Stimulated activated CD4-positive, alpha-beta T cell treated with anti-CD3 and anti-CD28 coated beads, Interleukin-12 subunit alpha, Interleukin-12 subunit beta, amount 100 ng/mL, for 48 hours (primary cell): ENCODE measurements at regions not wholly inside any gene's neighbourhood (a gene's known extent, or its start where the extent isn't known, plus 50 kb on each side); places are given as distances from the start of the nearest gene placed in this dataset.

ENCODE experiments used
- DNase-seq, 3 donors: peaks; one replicate each; pipeline ENCODE4 v3.0.0-alpha.2; 2020; ENCODE audit warnings: low read depth in 2 of 3, low spot score in 1 of 3

DNA sequence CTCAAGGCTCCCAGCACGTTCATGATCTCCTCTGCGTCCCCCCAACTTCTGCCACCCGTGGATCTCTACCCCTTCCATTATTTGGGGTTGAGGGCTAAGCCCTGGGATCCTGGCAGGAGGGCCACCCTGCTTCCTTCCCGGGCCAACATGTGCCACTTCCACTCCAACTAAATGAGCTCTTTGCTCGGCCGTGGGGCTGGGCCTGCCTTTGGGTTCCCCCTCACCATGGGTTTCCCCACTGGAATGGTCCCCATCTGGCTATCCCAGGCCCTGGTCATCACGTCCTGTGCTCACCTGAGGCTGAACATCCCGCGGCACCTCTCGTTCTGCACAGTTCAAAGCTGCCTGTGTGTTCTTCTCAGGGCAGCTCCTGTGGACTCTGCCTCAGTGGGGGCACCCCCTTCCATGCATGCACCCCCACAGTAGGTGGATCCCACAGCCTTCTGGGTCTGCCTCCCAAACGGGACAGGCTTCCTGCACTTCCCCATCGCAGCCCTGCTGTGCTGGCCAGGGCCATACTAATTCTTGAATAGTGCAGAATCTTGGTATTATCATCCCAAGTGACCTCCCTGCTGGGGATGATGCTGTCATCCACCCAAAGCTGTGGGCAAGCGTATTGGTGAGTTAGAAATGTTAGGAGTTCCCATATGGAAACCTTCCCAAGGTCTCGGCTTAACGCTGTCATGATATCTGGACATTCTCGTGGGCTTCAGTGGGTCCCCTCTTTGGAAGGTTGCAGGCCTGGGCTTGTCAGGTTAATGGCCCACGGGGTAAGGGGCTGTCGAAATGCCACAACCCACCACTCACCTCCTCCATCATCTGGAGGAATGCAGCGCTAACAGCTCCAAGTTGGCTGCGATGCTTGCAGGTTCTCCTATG, 150.5 kb upstream of the TWIST2 start:
- no peak for DNase-seq

DNA sequence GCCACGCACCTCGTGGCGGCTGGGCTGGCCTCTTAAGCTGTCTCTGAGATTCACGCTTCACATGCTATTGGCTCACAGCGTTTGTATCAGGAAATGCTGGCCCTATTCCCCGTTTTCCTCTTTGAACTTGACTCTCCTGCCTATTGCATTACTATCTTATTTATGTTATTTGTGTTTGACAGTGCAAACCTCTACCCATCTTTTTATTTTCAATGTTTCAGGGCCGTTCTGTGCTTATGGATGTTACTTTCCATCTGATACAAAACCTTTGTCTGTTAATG, 149.9 kb upstream of the TWIST2 start:
- no peak for DNase-seq

DNA sequence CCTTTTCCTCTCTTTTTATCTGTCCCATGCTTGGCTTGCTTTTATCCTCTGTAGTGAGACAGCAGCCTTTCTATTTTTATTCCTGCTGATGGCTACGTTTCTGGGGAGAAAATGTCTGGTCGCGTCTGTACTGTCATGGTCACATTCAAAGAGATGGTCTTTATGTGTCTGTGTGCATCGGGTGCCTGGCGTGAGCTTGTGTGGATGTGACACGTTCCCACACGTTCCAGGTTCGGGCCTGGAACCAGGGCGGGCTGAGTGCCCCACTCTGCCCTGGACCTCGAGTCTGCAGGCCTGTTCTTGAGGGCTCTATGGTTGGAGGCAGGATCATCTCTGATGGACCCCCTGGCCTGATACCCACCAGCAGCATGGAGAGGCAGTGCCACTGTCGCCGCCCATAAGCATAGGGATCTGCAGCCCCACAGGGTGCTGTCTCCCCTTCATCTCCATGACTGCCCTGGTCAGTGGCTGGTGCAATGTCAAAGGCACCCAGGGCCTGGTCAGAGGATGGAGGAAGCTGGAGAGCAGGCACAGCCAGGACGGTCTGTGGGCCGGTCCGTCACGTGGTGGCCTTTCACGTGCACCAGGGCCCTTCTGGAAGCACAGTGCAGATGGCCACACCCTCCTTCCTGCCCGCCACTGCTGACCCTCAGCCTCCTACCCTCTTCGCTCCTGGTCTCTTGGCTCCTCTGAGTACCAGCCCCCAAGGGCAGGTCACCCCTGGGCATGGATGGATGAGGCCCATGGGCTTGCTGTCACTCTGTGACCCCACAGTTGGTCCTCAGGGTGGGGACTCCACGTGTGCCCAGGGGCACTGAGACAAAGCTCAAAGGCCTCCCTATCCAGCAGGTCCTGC, 149.2 kb upstream of the TWIST2 start:
- no peak for DNase-seq

DNA sequence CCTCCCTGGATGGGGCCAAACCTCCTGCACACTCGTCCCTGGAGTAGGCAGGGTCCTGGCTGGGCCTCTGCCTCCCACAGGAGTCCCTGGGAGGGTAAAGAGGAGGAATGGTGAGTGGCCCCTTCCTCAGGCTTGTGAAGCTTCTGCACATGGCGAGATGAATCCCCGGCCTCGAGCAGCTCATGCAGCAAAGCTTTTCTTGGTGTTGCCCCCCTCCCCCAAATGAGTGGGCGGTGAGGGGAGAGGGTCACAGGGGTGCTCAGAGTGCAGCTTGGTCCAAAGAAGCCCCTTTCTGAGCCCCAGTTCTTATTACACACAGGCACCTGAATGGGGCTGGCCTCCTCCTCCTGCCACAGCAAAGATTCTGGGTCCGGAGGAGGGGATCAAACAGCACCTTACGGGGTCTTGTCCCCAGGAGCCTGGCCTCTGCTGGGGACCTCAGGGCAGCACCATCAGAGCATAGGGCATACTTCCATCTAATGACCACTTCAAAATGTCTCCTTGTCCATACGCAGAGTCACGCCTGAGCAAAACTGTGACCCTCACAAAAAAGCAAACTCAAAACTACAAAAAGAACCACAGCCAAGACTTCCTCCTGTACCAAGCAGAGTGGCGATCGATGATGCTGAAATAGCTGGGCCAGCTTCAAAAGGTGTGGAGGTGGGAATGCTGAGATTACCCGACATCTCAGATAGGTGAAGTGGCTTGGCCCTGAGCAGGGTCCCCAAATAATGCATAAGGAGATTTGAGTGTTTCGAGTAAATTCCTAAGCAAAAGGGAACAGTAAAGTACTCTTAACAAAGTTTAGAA, 148.4 kb upstream of the TWIST2 start:
- DNase-seq = no peak

DNA sequence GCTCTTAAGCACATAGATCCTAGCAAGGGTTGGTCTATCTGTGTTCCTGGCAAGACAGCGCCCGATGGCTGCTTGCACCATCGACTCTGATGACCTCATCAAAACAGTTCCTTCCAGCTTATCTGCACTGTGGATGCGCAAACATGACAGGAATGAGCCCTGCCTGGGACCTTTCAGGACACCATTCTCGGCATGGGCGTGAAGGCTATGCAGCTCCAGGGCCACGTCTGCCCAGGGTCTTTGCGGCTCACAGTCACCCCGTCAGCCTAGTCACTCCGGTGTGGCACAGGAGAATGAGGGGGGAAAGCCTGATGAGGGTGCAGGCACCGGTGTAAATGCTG, 147.8 kb upstream of the TWIST2 start:
- no peak for DNase-seq

DNA sequence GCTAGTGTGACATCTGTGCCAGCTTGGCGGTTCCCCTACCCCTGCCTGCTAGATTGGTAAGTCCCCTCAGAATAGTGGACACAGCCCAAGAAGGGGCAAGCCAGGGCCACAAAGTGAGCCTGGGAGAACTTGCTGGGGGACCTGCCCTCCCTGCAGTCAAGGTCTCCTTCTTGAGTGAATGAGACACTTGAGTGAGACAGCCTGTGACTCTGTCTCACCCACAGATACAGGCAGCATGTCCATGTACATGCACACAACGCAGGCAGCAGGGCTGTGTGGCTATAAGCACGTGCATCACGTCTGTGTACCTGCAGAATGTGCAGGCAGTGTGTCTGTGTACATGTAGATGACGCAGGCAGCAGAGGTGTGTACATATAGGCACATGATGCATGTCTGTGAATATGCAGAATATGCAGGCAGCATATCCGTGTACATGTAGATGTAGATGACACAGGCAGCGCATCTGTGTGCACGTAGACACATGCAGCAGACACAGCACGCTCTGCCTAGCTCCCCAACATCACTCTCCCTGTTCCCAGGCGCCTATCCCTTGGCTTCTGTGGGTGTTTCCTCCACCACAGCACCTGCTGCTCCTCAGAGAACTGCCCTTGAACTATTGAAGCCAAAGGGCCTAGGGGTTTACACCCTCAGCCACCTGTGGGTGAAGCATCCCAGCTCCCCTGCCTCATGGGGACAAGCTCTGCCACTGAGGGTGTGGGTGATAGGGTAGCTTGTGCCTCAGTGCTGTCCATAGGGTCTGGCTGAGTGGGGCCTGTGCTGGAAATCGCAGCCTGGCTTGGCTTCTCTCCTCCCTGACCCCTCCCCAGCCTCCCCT, 147.2 kb upstream of the TWIST2 start:
- DNase-seq = no peak

DNA sequence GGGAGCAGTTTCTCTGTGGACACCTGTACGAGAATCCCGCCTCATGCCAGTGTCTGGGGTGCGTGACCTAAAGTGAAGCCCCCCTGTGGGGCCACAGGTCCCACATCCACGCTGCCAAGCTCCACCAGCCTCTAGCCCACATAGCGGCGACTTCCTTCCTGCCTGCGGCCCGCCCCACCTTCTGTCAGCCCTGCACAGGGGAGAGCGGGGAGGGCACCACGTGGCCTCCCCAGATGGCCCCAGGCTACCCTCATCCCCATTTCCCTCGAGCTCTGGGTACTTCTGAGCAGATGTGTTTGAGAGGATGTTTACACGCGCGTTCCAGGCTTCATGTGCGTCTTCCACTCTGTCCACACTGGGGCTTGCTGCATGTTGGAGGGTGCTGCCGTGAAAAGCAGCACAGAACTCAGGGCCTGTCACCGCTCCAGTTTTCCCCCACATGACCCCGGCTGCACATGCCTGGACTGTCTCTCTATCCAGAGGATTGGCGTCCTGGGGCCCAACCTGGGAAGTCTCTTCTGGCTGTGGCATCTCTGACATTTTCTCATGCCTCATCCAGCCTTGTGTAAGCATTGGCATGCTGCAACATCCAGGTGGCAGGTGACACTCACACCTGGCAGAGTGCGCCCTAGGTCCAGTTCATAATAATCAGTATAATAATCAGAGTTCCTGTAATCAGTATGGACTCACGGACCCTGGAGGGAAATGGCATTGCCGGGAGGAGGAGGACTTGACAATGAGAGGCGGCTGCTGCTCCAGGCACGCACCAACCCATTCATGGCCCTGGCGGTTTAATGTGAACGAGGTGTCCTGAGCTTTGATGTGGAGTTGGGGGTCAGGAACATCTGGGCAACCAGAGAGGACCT, 146.3 kb upstream of the TWIST2 start:
- no peak for DNase-seq

DNA sequence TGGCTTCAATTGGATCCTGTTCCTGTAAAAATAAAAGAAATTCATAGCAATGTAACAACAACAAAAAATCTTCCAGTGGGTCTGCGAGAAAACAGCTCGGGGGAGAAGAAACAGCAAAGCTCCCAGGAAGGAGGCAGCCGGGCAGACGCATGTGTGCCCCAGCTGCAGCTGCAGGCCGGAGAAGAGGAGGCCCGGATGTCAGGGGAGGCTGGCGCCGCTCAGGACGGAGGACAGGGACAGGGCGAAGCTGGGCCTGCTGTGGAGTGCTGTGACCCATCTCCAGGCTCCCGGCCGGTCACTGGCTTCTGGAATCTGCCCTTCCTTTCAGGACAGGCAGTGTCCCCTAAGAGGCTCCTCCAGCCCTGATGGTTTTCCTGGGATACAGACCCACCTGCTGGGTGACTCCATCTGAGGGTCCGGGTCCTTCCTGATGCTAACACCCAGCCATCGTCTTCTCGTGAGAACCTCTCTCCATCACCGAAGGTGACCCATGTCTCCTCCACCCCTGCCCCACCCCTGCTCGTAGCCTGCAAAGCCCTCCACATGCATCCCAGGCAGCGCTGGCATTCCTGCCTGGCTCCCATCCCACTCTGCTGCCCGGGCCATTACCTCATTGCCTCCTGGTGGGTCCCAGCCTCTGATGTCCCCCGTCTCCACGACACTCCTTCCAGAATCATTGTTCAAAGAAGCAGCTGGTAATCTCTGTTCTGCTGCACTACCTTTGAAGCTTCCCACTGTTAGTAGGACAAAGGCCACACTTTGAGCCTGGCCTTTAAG, 145.4 kb upstream of the TWIST2 start:
- DNase-seq = no peak

DNA sequence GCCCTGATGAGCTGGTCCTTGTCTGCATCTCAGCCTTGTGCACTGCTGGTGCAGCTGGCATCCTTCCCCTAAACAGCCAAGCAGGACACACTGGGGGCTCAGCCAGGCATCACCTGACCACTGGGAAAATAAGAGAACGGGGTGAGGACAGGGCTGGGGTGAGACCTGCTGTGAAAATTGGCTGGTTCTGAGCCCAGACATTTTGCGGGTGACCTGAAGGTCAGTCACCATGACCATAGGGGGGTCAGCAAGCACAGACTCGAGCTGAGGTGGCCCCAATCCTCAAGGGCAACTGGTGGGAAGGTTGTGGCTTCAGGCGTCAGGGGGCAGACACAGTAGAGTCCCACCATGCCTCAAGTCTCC, 144.9 kb upstream of the TWIST2 start:
- no peak for DNase-seq

DNA sequence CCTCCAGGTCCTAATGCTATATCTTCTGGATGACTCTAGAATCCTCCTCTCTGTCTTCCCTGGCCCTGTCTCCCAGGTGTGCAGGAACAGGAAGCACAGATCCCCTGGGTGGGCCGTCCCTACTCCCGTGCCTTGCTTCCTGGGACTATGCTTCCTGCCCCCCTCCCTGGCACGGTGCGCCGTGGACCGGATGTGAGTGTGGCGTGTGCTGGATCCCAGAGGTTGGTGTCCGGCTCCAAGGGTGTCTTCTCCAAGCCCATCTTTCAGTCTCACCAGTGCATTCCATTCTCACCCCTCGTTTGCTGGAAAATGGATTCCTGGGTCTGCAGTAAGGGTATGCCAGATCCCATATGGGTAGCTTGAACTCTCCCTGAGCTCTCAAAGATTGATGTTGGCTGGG, 144.4 kb upstream of the TWIST2 start:
- DNase-seq = no peak

DNA sequence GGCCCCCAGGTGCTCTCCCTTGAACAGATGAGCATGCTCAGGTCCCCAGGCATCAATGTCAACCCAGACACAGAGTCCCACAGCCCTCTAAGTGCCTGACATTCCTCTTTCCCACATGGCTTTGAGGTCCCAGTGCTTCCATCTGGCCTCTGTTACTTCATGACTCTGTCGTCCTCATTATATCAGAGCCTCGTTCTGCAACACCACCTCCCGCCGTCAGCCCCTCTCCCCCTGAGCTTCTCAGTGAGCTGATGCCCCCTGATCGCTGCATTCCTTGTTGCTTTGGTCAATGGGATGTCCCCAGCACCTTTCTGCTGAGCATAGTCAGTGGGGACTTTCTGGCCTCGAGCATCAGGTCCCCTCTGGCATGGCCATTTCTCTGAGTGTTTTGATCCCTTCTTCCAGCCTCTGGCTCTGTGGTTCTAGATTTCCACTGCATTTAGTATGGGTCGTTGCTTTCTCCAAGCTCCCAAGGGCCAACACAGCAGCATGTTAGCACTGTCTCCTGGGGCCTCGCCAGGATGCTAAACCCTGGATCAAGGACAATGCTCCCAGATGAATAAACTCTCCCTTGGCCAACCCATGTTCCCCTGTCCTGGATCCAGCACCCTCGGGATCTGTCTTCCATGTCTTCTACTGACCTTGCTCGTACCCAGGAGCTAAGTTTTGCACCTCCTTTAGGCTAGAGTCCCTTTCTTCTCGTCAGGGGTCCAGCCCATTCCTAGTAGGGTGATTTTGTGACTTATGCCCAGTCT, 143.2 kb upstream of the TWIST2 start:
- DNase-seq = no peak

DNA sequence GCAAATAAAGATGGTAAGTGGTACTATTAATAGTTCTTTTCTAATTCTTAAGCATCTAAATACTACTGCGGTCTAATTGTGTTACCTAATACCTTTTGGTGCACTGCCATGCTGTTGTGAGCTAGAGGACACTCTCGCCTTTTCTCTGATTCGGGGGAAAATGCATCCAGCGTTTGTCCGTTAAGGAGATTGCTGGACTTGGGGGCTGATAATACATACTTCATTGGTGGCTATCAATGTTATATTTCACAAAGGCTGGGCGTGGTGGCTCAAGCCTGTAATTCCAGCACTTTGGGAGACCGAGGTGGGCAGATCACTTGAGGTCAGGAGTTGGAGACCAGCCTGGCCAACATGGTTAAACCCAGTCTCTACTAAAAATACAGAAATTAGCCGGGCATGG, 141.7 kb upstream of the TWIST2 start:
- DNase-seq = no peak

DNA sequence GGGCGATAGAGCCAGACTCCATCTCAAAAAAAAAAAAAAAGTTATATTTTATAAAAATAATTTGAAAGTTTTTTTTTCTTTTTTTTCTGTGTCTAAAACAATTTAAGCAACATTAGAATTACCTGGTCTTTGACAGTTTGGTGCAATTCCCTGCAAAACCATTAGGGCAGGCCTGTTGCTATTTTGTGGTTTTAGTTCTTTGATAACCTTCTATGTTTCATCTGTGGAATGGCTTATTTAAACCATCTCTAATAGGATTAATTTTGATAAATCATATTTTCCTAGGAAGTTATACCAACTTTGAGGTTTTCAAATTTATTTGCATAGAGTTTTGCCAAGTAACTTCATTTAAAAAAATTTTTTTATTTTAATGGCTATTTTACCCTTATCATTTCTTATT, 141.2 kb upstream of the TWIST2 start:
- DNase-seq = no peak

DNA sequence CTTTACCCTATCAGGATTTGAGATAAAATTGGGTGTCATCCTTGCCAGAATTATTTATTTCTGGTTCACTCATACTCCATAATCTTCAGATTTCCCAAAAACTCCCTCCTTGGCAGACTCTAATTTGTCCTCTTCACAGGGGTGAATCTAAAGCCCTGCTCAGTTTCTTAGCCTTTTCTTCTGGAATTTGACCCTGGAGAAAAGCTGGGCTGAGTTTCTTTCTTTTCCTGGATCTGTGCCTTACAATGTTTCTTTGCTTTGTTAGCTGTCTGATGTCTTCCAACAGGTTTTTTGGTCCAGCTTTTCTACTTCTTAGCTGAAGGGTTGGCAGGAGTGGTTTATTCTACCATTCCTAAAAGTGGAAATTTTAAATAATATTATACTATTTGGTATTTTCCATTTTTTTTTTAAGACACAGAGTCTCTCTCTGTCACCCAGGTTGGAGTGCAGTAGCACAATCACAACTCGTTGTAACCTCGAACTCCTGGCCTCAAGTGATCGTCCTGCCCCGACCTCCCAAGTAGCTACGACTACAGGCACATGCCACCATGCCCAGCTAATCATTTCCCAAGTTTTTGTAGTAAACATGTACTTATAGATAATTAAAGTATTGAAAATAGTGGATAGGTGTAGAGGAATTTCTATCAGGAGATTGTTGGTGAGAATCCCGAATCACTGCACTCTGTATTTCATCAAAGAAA, 138.4 kb upstream of the TWIST2 start:
- DNase-seq = no peak

DNA sequence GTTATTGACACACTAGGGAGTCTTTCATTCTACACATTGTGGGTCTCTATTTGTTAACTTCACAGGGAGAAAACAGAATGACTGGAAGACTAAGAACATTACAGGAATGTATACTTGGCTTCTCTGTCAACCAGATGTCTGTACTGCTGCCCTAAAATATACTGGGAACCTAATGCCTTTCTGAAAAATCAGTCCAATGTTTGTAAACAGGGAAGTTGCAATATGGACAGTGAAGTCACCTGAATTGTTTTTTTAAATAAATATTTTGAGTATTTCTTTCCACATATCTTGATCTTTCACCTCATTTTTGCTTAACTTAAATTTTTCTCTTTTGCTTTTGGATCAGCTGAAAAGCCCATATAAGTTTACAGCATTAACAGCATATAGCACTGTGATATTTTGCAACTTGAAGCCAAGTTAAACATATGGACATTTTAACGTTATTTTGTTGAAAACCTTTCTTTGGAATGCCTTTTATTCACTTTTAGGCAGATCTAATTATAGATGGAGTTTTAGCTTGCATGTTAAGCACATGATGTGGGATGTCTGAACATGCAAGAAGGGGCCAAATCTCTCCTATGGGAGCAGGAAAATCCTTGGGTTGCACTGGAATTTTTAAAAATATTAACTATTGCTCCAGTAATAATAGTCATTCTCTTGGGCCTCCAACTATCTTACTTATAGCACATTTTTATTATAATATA, 137.7 kb upstream of the TWIST2 start:
- no peak for DNase-seq

DNA sequence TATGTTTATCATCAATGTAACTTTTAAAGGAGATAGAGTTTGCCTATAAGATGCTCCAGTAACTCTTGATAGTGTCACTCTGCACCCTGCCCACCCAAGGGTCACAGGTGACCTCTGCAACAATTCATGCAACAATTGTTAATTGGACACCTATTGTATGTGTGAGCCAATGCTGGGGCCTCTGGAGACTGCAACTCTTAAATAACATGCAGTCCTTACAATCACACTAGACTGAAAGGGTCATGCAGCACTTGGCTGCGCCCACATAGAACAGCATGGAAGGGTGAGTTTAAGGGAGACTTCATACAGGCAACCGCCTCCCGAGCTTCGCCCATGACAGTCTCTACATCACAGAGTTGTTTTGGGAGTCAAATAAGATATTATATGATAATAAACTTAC, 137.1 kb upstream of the TWIST2 start:
- DNase-seq = no peak

DNA sequence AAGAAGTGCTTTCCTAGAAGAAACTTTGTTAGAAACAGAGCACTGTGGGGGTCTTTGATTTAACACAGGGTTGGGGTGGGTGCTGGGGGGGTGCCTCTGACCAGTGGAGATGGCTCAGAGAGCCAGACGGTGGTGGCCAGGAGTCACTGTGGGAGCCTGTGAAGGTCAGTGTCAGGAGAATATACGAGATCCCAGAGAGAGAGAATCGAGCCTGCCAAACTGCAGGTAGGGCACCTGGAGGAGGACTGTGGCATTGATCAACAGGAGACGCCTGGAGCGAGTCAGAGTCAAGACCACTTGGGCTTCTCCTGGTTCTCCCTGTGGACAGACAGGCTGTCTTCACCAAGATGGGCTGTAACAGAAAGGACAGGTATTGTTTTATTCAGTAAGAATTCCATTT, 136.5 kb upstream of the TWIST2 start:
- no peak for DNase-seq
